Endodermal cell (in vitro differentiated cells): ENCODE measurements at regions not wholly inside any gene's neighbourhood (a gene's known extent, or its start where the extent isn't known, plus 50 kb on each side); places are given as distances from the start of the nearest gene placed in this dataset.
"Not testable (repeated sequence)": the region's sequence is repeated elsewhere in the genome, so short reads cannot be mapped to it uniquely, and the experiment has no call there.

Source experiments
- DNase-seq: peaks from one replicate; pipeline ENCODE4 v3.0.0-alpha.2; 2017
- H3K27ac ChIP-seq: 2 replicates; pipeline ENCODE4 v1.5.1; 2013; ENCODE audit warnings: mild to moderate bottlenecking, low read depth, low read length, moderate library complexity
- H3K27me3 ChIP-seq: 2 replicates; pipeline ENCODE4 v1.6.1; 2013; ENCODE audit warnings: mild to moderate bottlenecking, low read length, moderate library complexity; ENCODE audit not compliant: insufficient read depth, control insufficient read depth, poor library complexity, severe bottlenecking
- H3K36me3 ChIP-seq: 2 replicates; pipeline ENCODE4 v1.7.0; 2013; ENCODE audit warnings: mild to moderate bottlenecking, low read length, moderate library complexity; ENCODE audit not compliant: control insufficient read depth, insufficient read depth
- H3K4me1 ChIP-seq: one replicate; pipeline ENCODE4 v1.7.0; 2013; ENCODE audit warnings: low read length; ENCODE audit not compliant: control insufficient read depth, insufficient read depth
- H3K4me3 ChIP-seq: 2 replicates; pipeline ENCODE4 v1.5.1; 2013; ENCODE audit warnings: mild to moderate bottlenecking, low read length, moderate library complexity
- H3K9ac ChIP-seq: 2 replicates; pipeline ENCODE4 v1.6.1; 2013; ENCODE audit warnings: mild to moderate bottlenecking, low read length, moderate library complexity; ENCODE audit not compliant: poor library complexity, severe bottlenecking; ENCODE audit errors: extremely low read depth
- H3K9me3 ChIP-seq: 2 replicates; pipeline ENCODE4 v1.6.1; 2013; ENCODE audit warnings: mild to moderate bottlenecking, low read length, moderate library complexity; ENCODE audit not compliant: control insufficient read depth
- H3K27ac Mint-ChIP-seq: 2 replicates; pipeline ENCODE4 v1.8.0; 2020; ENCODE audit warnings: mixed read lengths
- H3K27me3 Mint-ChIP-seq: 2 replicates; pipeline ENCODE4 v1.8.0; 2021; ENCODE audit warnings: mild to moderate bottlenecking, mixed read lengths; ENCODE audit not compliant: insufficient read depth
- H3K36me3 Mint-ChIP-seq: 2 replicates; pipeline ENCODE4 v1.8.0; 2020; ENCODE audit warnings: low read depth, mixed read lengths
- H3K4me1 Mint-ChIP-seq: 2 replicates; pipeline ENCODE4 v1.8.0; 2020; ENCODE audit warnings: mixed read lengths
- H3K4me3 Mint-ChIP-seq: 2 replicates; pipeline ENCODE4 v1.8.0; 2020; ENCODE audit warnings: mild to moderate bottlenecking, moderate library complexity, mixed read lengths
- H3K9me3 Mint-ChIP-seq: 2 replicates; pipeline ENCODE4 v1.8.0; 2020; ENCODE audit warnings: mild to moderate bottlenecking, mixed read lengths
- CTCF ChIP-seq: fragments of 200-600 bp; sonication (generic); conservative IDR thresholded peaks from 2 replicates; pipeline ENCODE4 v1.5.0; 2021; ENCODE audit warnings: antibody characterized with exemption, mild to moderate bottlenecking
- WGBS, 2 experiments: methylation state at CpG; one replicate each; pipeline versions ENCODE4 v1.1.5 to v1.1.7; 2013; ENCODE audit warnings: missing lambda C conversion rate in 2 of 2, mixed read lengths in 1 of 2; ENCODE audit not compliant: insufficient coverage in 1 of 2, insufficient read length in 1 of 2; 5-methylcytosine and 5-hydroxymethylcytosine counted together

- peaks cover 5% of the 10 kb centered on the region for H3K36me3 Mint-ChIP-seq
- peaks cover 94% of the 10 kb centered on the region for H3K9me3 Mint-ChIP-seq
- peaks cover 84% of the 10 kb centered on the region for H3K9me3 ChIP-seq
- no peak overlapping the region for H3K9ac ChIP-seq
- no peak for TF ChIP-seq CTCF
- H3K4me1 ChIP-seq: no peaks in the 10 kb centered on the region
- no peak overlapping the region for H3K4me3 ChIP-seq
- H3K27me3 ChIP-seq: no peaks in the 10 kb centered on the region
- no peak overlapping the region for H3K4me3 Mint-ChIP-seq
- no peak for DNase-seq
- H3K27ac ChIP-seq: no peak overlapping the region
- WGBS, 2 experiments: 77 to 90% methylated on average over 2 to 6 of the region's 6 CpGs
- no peaks in the 10 kb centered on the region for H3K36me3 ChIP-seq
- H3K27ac Mint-ChIP-seq: no peak overlapping the region
- no peaks in the 10 kb centered on the region for H3K27me3 Mint-ChIP-seq
- H3K4me1 Mint-ChIP-seq: no peaks in the 10 kb centered on the region
Observed at GRCh38 chr7:153566324-153566723, 485.9 kb upstream of the DPP6 start.

GRCh38 chr7:153567426-153567825 is 484.8 kb upstream of the DPP6 start:
- Histone ChIP-seq H3K9me3 (peaks cover 84% of the 10 kb centered on the region), H3K4me3 (no peak overlapping the region), H3K4me1 (no peaks in the 10 kb centered on the region), H3K27ac (no peak overlapping the region), H3K27me3 (no peaks in the 10 kb centered on the region), H3K36me3 (no peaks in the 10 kb centered on the region), H3K9ac (no peak overlapping the region)
- peaks cover 94% of the 10 kb centered on the region for H3K9me3 Mint-ChIP-seq
- no peak for DNase-seq
- WGBS, 2 experiments: 71 to 85% methylated on average over 2 to 5 of the region's 5 CpGs
- H3K27me3 Mint-ChIP-seq: no peaks in the 10 kb centered on the region
- no peak overlapping the region for H3K27ac Mint-ChIP-seq
- peaks cover 5% of the 10 kb centered on the region for H3K36me3 Mint-ChIP-seq
- H3K4me3 Mint-ChIP-seq: no peak overlapping the region
- no peaks in the 10 kb centered on the region for H3K4me1 Mint-ChIP-seq
- TF ChIP-seq CTCF: no peak

- H3K9ac ChIP-seq, H3K4me1 Mint-ChIP-seq, H3K4me3 Mint-ChIP-seq, H3K27me3 ChIP-seq, H3K36me3 ChIP-seq, H3K27ac ChIP-seq, H3K27ac Mint-ChIP-seq, H3K4me1 ChIP-seq, H3K36me3 Mint-ChIP-seq, H3K27me3 Mint-ChIP-seq, H3K4me3 ChIP-seq, DNase-seq: not testable (repeated sequence)
- H3K9me3 ChIP-seq: peaks cover 76% of the 10 kb centered on the region
- H3K9me3 Mint-ChIP-seq: peaks cover 86% of the 10 kb centered on the region
- 70 to 71% methylated on average over 1 of the region's 1 CpG for WGBS, 2 experiments
Observed at GRCh38 chr7:153569520-153569919, 482.7 kb upstream of the DPP6 start.

GRCh38 chr7:153576096-153576495 is 476.1 kb upstream of the DPP6 start:
- H3K9me3 Mint-ChIP-seq: peaks cover 86% of the 10 kb centered on the region
- H3K4me3 Mint-ChIP-seq: no peak overlapping the region
- Histone ChIP-seq H3K4me1 (no peaks in the 10 kb centered on the region), H3K9ac (no peak overlapping the region), H3K4me3 (peak overlapping the region; percentile 23), H3K27ac (no peak overlapping the region), H3K27me3 (no peaks in the 10 kb centered on the region), H3K9me3 (peaks cover 84% of the 10 kb centered on the region), H3K36me3 (no peaks in the 10 kb centered on the region)
- no peaks in the 10 kb centered on the region for H3K4me1 Mint-ChIP-seq
- H3K36me3 Mint-ChIP-seq: peaks cover 1% of the 10 kb centered on the region
- no peaks in the 10 kb centered on the region for H3K27me3 Mint-ChIP-seq
- DNase-seq: no peak
- H3K27ac Mint-ChIP-seq: no peak overlapping the region
- no peak for TF ChIP-seq CTCF
- 76 to 81% methylated on average over 1 of the region's 1 CpG for WGBS, 2 experiments
